RPMI8226 (cell line): ENCODE measurements at regions not wholly inside any gene's neighbourhood (a gene's known extent, or its start where the extent isn't known, plus 50 kb on each side); places are given as distances from the start of the nearest gene placed in this dataset.
"Not testable (repeated sequence)": the region's sequence is repeated elsewhere in the genome, so short reads cannot be mapped to it uniquely, and the experiment has no call there.

Experiments used
- DNase-seq: peaks from one replicate; pipeline ENCODE4 v3.0.0-alpha.2; 2015

DNA sequence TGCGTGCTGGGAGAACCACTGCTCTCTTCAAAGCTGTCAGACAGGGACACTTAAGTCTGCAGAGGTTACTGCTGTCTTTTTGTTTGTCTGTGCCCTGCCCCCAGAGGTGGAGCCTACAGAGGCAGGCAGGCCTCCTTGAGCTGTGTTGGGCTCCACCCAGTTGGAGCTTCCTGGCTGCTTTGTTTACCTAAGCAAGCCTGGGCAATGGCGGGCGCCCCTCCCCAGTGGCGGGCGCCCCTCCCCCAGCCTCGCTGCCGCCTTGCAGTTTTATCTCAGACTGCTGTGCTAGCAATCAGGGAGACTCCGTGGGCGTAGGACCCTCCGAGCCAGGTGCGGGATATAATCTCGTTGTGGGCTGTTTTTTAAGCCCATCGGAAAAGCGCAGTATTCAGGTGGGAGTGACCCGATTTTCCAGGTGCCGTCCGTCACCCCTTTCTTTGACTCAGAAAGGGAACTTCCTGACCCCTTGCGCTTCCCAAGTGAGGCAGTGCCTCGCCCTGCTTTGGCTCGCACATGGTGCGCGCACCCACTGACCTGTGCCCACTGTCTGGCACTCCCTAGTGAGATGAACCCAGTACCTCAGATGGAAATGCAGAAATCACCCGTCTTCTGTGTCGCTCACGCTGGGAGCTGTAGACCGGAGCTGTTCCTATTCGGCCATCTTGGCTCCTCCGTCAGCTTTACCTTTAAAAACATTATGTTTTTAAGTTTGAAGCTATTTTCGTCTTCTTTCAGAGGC, 954.6 kb upstream of the COX7C start:
- not testable (repeated sequence) for DNase-seq

DNA sequence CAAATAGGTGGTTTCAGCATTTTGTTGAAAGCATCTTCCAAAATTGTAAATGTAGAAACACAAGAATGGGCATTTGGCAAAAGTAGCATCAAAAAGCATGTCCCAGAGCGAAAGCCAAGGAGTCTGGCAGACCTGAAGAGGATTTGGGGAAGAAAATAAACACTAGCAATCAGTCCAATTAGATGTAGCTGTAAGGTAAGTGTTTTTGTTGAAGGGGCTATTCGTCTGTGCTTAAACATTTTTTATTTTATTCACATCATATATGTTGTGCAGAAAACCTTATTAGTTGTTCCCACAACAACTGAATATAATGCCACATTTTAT, 954.1 kb upstream of the COX7C start:
- DNase-seq = peak; percentile 48

DNA sequence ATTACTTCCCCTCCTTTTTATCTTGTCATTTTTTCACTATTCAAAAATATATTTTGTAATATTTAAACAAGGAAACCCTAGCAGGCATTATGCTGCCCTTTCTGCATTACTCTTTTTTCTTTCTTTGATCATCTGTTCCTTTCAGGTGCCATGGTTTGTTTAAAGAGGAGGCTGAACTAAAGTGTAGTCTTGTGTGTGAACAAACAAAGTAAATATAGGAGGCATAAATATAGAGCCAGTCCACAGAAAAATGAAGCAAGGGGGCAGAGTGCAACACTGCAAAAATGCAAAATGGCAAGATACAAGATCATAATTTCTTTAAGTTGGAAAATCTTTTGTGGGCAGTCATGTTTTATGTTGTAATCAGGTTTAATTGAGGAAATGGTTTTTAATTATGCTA, 947.3 kb upstream of the COX7C start:
- no peak for DNase-seq

DNA sequence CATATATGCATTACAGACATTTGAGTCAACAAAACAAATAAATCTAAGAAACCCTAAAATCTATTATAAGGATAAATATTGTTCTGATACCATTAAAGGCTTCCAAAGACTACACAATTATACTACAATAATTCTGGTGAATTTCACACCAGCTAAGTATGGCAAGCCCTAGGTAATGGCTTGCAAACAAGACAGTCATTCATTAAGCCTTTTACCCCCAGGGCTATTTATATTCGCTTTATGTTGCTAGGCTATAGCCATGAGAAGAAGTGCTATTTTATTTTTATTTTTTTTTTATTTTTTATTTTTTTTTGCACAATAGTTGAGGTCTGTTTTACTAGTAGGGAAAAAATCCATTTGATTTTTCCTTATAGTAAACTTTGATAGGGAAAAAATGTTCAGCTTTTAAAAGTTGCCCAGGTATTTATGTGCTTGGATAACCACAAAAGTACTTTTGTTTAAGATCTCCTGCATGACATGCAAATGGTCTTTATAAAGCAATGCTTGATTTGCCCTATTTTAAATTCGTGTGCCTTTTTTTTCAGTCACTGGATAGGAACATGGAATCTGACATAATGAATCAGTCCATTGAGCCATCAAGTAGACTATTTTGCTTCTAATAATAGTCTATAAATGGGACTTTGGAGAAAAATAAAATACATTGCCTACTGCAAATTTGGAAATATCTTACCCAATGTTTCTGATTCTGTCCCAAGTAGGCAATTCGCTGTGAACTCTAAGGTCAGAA, 946.3 kb upstream of the COX7C start:
- no peak for DNase-seq

DNA sequence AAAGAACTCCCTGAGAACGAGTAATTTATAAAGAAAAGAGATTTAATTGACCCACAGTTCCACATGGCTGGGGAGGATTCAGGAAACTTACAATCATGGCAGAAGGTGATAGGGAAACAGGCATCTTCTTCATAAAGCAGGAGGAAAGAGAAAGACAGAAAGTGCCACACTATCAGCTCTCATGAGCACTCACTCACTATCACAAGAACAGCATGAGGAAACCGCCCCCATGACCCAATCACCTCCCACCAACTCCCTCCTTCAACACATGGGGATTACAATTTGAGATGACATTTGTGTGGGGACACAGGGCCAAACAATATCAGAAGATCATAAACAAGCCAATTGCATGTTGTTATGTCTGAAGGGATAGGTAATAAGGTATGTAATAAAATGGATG, 935.9 kb upstream of the COX7C start:
- no peak for DNase-seq

DNA sequence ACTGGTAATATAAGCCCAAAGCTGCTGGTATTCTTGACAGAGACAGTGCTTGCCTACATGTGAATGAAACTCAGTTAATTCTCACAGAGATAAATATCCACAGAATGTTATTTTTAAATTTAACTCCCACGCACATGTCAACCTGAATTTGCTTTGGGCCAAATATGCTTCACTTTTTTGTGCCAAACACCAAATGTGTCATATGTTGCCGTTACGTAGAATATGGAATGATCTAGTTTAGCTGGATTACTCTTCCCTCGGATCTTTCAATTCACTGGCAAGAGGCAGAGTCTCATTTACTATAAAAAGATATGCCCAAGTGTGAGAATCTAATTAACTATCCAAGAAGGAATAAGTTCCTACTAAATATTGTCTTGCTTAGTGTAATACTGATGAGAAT, 933.4 kb upstream of the COX7C start:
- no peak for DNase-seq

DNA sequence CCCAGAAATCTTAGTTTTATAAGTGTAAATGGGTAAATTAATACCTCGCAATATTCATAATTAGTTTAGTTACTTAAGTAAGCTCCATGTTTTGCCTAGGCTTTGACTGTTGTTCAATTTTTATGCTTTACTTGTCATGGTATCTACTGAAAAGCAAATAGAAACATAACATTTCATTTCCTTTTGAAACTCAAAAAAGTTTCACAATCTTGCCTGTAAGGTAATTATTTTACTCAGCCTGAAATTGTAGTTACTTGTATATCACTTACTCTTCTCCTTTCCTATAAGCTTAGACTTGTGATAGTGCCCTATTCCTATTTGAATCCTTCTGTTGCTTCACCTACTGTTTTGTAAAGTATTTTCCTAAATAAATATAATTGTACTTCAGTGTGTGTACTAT, 914.4 kb upstream of the COX7C start:
- no peak for DNase-seq

DNA sequence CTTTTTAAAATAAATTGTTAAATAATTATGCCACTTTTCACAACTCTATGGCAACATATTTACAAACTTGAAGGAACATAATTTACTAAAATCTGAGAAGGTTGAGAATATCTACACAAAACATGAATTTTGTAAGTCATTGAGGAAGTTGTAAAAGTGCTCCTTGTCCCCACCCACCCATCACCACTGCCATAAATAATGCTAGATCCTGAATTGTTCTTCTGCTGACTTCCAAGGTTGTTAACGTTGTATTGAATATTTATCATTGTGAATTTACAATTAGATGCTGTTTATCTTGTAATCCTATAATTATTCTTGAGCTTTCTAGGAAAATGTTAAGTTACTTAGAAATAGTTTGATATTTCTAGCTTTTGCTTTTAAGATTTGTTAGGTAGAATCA, 908.0 kb upstream of the COX7C start:
- no peak for DNase-seq

DNA sequence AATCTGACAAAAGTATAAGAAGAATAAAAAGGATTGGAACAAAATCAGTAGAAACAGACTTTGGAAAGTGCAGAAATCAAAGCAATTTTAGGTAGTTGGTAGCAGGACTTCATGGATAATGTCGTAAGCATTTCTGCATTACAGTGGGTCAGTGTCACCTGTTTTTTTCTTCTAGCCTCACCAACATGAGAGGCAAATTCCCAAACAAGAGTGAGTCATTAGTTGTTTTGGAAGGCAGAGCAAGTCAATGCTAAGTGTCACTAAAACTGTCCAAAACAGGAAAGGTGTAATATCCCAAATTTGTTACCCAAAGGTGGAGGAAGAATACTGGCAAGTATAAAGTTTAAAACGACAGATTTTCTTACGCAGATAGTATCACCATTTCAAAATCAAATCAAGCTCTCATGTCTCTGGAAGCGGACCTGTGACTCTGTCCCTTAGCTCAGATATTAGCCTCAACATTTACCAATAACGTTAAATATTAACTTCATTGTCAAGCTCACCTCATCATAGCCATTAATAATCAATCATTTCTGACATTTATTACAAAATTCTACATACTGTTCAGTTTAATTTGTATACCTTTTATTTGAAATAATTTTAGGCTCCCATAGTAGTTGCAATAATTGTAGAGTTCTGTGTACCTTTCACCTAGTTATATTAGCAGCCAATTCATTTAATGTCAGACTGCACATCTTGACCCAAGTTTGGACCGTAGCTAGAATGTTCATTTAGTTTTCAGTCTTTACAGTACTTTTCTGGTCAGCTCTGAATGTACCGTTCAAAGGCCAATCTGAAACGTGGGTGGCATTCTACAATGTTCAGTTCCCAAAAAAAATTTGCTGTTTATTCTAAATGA, 901.2 kb upstream of the COX7C start:
- no peak for DNase-seq

DNA sequence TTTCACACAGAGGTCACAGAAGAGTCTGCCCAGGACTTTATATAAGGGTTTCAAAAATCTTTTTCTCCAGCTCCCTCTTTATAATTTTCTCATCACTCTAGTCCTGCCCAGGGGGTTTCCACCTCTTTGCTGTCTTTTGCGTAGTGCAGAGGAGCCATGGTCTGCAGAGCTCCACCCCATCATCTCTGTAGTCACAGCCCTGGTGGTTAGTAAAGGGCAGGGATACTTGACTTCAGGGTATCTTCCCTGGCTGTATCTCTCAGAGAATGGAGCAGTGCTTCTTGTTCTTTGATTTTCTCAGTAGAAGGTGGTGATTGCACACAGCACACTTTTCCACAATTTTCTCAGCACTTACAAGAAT, 900.6 kb upstream of the COX7C start:
- DNase-seq = no peak

DNA sequence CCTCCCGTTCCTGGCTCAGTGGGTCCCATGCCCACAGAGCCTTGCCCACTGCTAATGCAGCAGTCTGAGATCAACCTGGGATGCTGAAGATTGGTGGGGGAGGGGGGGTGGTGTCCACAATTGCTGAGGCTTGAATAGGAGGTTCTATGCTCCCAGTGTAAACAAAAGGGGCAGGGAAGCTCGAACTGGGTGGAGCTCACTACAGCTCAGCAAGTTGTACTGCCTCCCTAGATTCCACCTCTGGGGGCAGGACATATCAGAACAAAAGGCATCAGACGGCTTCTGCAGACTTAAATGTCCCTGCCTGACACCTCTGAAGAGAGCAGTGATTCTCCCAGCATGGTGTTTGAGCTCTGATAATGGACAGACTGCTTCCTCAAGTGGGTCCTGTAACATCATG, 885.6 kb upstream of the COX7C start:
- DNase-seq = no peak

DNA sequence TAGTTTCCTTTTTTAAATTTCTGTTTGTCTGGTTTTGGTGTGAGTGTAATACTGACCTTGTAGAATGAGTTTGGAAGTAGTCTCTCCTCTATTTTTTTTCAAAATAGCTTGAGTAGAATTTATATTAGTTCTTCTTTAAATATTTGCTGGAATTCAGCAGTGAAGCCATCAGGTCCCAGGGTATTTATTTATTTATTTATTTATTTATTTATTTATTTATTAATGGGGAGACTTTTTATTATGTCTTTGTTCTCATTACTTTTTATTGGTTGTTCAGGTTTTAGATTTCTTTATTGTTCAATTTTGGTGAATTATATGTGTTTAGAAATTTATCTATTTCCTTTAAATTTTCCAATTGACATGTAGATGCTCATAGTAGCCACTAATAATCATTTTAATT, 875.8 kb upstream of the COX7C start:
- no peak for DNase-seq

DNA sequence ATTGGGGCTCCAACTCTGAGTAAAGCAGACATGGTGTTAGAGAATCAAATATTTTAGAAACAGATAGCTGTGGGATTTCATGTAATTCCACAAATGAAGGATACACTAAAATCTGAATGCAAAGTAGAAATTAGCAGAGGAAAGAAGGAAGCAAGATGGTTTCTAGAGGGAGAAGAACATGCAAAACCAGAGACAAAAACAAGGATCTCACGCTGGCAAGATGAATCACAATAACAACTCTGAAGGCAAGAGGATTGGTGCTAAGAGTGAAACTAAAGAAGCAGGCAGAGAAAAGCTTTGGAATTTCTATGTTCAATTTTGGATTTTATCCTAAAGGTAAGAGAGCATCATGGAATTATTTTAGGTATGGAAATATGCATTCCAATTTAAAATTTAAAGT, 857.2 kb upstream of the COX7C start:
- no peak for DNase-seq

DNA sequence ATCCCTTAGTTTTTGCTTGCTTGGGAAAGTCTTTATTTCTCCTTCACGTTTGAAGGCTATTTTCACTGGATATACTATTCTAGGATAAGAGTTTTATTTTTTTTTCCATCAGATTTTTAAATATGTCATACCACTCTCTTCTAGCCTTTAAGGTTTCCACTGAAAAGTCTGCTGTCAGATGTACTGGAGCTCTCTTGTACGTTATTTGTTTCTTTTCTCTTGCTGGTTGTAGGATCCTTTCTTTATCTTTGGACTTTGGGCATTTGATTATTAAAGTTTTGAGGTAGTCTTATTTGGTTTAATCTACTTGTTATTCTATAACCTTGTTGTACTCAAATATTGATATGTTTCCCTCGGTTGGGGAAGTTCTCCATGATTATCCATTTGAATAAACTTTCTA, 848.4 kb upstream of the COX7C start:
- no peak for DNase-seq

DNA sequence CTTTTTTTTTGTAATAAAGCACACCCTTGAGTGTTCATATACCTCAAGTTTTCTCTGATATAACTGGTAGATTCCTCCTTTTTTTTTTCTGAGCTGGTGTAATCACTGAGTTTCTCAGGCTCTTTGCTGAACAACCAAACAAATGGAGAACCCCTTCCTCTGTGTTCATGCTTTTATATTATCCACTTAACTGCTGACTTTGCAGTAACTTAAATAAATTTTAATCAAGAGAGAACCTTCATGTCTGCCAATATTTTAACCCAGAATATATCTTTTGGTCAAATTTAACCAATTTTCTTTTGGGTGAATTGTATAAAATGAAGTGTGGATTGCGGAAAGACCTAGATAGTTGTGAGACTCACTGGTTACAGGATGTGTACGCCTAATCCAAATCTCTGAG, 833.0 kb upstream of the COX7C start:
- DNase-seq = no peak

DNA sequence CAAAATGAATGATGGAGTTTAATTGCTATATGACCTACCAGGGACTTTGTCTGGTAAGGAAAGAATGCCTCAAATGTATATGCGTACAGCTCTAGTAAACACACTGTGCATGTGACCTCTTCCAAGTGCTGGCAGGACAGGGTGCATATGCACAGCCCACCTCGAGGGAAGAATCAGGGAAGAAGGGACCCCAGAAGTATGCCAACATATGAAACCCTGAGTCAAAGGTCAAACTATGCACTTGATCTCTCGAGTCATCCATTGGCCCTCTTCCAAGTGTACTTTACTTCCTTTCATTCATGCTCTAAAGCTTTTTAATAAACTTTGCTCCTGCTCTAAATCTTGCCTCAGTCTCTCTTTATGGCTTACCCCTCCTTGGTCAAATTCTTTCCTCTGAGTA, 804.6 kb upstream of the COX7C start:
- DNase-seq = no peak

DNA sequence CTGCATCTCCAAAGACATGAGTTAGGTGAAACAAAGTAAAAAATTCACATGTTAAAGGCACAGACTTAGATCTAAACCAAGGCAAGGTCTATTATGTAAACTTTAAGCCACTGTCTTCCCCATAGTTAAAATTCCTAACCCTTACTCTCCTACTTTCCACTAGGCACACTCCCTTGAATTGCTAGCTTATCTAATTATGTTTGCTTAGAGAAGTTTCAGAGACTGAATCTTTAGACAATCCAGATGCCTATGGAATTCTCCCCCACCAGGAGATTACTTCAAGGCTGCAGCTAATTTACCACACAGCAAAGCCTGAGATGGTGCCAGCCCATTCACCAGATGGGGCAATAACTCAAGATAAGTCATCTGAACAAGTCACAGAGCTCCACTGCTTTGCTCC, 803.1 kb upstream of the COX7C start:
- DNase-seq = no peak

DNA sequence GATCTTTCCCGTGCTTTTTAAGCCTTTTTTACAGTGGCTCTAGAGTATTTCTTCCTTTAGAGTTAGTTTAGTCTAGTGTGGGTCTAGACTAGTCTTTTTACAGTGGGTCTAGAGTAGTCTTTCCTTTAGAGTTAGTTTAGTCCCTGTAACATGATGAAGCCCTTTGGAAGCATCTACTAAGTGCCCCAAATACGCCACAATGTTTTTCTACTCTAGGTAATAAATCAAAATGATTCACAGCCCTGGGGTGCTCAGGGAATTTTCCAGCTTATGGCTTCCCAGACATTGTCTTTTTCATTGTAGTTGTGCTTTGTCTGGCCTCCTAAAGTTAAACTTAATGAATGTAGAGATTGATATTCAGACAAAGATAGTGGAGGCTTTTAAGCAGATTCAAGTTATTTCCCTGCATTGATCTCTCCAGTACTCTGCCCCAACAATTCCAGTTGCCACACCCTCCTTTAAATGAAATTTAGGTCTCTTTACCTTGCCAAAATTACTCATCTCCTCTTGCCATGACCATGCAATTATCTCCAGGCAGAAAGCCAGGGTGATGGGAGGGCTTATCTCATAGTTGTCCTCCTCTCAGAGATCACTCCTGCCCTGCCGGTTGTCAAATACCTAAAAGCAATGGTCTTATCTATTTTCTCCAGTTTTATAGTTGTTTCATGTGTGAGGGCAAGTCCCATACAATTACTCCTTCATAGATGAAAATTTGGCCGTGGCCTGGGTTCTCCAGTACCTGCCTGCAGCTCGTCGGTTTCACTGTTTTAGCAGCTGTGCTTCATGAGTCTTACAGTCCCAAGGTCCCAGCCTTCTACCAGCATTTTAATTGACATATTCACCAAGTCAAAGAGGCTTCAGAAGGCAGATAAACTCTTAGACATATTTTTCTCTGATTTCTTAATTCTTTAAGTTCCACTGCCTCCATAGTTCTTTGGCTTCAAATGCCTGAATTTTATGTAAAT, 794.0 kb upstream of the COX7C start:
- DNase-seq = no peak

DNA sequence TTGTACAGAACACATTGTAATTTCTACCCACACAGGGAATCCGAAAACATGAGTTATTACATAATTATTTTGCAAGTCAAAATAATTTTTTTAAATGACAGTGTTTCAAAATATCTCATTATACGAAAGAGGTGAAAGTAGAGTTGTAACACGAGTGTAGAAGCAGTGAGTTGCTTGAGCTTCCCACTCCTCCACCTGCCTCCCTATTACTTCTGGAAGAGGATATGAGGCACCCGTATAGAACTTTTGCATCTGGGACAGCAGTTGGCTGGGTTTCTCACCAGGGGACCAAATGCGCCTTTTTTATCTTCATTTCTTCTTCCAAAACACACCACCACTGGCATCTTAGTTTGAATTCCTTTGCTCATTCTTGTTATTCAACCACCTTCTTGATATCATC, 779.0 kb upstream of the COX7C start:
- no peak for DNase-seq

DNA sequence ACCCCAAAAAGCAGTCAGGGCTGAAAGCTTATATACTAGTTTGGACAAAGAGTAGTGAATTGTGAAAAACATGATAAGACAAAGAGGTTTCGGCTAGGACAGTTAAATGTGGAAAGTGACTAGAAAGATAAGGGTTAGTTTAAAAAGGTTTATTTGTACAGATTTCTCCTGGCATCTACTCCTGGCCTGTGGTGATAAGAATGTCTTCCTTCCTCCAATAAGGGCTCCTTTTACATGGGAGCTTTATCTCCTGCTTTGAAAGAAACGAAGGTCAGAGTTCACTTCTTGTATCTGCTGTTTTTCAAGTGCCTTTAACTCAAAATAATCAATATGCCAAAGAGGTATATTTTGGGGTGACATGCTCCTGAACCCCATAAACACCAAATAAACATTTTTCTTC, 776.1 kb upstream of the COX7C start:
- no peak for DNase-seq

DNA sequence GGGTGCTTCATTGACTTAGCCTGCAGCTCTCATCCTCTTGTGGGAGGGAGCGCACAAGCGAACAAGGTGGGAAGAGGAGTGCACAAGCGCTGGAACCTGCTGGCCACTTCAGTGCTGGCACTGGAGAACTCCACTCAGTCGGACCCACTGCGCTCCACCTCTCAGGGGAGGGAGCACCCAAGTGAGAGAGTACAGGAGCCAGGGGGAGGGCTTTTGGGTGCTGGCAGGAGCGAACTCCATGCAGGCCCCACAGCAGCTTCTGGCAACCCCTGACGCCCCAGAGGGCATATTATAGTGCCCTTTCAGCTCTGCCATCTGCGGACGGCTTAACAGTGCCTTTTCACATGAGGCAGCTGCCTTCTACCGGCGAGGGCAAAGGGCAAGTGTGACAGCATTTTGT, 774.2 kb upstream of the COX7C start:
- no peak for DNase-seq

DNA sequence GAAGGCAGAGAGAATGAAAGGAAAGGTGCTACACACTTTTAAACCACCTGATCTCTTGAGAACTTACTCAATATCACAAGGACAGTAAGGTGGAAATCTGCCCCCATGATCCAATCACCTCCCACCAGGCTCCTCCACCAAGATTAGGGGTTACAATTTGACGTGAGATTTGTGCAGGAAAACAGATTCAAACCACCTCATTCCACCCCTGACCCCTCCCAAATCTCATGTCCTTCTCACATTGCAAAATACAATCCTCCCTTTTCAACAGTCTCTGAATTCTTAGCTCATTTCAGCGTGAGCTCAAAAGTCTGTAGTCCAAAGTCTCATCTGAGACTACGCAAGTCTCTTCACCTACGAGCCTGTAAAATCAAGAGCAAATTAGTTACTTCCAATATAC, 768.3 kb upstream of the COX7C start:
- DNase-seq = no peak

DNA sequence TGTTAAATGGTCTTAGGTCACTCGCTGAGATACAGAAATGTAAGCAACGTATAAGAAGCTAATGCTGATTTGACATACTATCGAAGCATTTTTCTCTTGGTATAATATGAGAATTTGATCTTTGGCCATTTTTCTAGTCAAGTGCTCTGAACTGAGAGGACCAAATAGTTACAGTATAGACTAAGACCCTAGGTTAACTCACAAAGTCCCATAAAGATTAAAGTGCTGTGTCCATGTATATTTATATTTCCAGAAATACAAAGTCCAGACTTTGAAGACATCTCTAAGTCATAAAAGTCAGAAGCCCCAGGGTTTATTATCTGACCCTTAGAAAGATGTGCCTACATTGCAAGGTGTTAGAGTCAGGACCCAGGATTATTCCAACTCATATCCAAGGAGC, 752.4 kb upstream of the COX7C start:
- DNase-seq = no peak
